Erythroblast (primary cell): ENCODE measurements at regions not wholly inside any gene's neighbourhood (a gene's known extent, or its start where the extent isn't known, plus 50 kb on each side); places are given as distances from the start of the nearest gene placed in this dataset.

ENCODE experiments used
- DNase-seq, 2 experiments: peaks; one replicate each; lab custom pipeline; 2025; lab: John Stamatoyannopoulos, UW
- GATA1 ChIP-seq: IDR thresholded peaks from 2 replicates; pipeline ENCODE4 v1.6.1; 2011; ENCODE audit warnings: low read depth, mild to moderate bottlenecking, control low read depth, low read length, moderate library complexity
- POLR2A ChIP-seq: IDR thresholded peaks from 2 replicates; pipeline ENCODE4 v1.6.1; 2011; ENCODE audit warnings: mild to moderate bottlenecking, low read length

DNA sequence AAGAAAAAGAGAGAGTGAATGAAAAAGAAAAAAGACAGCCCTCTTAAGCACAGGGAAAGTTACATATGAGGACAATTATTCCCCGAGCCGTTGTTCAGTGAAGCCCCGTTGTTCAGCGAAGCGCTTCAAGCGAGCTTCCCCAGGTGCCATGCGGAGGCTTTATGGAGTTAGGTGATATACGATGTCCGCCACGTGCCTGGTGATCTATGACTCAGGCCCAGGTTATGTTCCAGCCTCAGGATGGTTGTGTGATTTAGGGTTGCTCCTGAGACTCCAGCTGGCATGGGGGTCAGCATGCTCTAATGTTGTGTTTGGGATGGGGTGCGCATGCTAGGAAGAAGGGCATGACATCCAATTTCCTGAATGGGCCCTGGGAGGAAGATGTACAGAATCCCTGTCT, 365.6 kb downstream of the CDK5RAP2 start:
- TF ChIP-seq GATA1 (no peak), POLR2A (no peak)
- no peak for DNase-seq

DNA sequence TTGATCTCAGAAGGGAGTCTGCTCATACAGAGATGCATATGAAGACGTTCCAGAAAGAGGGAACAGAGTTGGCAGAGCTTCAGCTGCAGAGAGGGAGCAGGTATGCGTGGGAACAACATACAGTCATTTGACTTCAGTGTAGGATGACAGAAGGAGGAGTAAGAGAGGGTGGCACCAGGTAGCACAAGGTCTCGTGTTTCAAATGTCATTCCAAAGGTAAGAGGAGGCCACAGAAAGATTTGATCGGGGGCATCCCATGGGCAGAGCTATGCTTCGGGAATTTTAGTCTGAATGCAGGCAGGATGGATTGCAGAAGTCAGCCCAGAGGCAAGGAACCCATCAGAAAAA, 367.1 kb downstream of the CDK5RAP2 start:
- TF ChIP-seq GATA1 (no peak), POLR2A (no peak)
- DNase-seq, result no peak

DNA sequence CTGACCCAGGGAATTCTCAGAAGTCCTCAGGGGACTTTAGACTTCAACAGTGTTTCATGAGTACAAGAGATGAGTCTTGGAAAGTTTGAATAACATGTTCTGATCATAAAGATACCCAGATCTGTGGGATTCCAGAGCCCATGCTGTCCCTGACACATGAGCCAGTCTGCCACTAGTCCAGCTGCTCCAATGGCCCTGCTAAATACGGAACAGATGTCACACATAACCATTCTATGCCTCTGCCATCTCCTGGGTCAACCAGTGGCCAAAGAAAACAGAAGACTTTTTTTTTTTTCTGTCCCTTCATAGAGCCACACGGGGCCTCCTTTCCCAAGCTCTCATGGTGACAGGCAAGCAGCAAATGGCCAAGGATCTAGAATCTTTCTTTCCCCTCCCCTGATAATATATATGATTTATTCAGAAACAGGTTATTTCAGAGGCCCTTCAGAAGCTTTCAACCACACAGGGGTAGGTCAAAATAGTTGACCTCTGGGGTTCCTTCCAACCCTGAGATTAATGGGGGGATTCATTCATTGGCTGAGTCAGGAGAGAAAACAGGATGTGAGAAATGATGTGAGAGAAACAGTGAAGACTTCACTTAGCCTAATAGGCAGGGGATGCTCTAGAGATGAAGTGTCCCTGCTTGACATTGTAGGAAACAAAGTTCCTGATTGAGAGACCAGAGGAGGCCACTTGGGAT, 367.7 kb downstream of the CDK5RAP2 start:
- TF ChIP-seq POLR2A (no peak), GATA1 (no peak)
- no peak for DNase-seq

DNA sequence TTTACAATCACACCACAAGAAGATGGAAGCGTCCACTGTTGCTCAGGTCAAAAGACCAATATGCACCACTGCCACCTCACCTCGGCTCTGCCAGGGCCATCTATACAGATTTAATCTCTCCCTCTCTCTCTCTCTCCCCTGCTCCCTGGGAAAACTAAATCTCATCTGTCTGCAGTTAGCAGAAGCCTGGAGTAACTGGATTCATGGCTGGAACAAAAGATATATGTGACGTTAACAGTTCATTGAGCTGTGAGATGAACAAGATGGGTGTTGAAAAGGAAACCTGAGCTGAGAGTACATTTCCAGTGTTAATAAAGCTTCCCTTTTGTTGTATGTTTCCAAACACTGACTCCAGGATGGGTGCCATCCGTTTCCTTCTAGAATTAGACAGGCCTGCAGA, 369.7 kb downstream of the CDK5RAP2 start:
- TF ChIP-seq GATA1 (no peak), POLR2A (no peak)
- DNase-seq, result no peak

DNA sequence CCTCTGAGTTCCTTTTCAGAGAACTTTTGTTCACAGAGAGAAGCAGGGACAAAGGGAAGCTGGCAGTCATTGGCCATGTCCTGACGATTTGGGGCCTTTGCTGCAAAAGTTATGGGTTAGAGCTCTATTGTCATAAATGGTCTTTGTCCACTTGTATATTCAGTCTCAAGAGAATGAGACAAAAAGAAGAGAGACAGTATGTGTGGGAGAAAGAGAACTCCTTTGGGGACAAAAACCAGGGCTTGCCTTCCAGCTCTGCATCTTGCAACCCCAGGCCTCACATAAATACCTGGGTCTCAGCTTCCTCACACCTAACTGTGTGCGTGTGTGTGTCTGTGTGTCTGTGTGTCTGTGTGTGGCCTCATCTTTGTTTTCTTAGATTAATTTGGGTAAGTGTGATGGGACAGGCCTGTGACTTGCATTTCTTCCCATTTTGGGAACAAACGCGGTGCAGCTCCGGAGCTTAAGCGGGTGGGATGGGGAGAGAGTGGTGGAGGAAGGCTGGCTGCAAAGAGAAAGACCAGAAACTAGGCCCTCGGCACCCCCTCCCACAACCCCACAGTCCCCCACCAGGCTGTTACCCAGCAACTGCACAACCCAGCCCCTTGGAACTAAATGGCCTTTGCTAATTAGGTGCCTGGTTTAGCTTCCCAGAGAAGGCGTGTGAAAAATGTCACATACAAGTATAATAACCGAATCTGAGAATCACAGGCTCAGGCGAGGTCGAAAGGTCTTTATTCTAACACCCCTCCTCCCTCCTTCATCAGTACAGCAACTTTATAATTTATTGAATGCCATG, 376.9 kb downstream of the CDK5RAP2 start:
- no peak for DNase-seq
- TF ChIP-seq POLR2A, result no peak
- TF ChIP-seq GATA1, result no peak

DNA sequence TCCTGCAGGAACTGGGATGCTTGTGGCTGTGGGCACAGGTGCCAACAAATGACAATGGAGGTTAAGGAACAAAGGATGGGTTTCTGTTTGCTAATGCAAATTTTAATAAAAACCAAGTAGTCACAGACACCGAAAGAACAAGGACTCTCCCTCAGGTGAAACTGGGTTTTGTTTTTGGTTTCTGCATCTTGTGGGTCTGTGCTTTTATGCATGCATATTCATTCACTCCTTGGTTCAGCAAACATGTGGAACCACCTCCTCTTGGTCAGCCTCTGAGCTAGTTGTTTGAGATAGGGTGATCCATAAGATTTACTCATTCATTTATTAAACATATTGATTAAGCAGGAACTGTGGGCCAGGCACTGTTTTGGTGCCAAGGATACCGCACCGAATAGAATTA, 381.9 kb downstream of the CDK5RAP2 start:
- TF ChIP-seq GATA1 (no peak), POLR2A (no peak)
- no peak for DNase-seq

DNA sequence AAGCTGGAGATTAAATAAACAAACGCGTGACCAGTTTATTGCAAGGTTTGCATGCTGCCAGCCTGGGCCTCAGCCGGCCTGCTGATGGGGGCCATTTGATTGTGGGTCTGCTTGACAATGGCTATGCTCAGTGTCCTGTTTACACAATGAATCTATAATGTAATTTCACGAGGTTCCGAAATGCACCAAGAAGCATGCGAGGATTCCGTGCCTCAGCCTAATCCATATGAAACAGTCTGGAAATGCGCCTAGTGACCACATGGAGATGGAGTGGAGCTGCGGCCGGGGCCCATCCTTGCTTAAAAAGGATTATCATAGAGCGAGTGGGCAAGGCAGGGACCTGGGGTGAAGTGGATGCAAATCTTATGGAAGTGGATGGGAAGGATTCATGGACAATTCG, 382.4 kb downstream of the CDK5RAP2 start:
- no peak for DNase-seq
- TF ChIP-seq POLR2A (no peak), GATA1 (no peak)

DNA sequence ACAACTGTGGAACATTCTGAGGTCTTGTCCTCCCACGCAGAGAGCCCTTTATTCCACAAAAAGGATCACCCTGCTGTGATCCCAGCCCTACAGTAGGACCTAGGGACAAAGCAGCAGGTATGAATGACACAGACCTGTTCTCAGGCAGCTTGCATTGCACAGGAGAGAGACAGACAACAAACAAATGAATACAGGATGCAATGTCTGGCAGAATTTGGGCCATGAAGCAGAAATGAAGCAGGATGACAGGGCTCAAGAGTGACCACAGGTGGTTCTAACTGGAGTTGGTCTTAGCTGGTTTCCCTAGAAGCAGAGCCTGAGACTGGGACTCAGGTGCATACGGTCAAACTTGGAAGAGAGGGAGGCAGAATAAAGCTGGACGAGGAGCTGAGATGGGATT, 388.8 kb downstream of the CDK5RAP2 start:
- no peak for TF ChIP-seq POLR2A
- DNase-seq, result no peak

DNA sequence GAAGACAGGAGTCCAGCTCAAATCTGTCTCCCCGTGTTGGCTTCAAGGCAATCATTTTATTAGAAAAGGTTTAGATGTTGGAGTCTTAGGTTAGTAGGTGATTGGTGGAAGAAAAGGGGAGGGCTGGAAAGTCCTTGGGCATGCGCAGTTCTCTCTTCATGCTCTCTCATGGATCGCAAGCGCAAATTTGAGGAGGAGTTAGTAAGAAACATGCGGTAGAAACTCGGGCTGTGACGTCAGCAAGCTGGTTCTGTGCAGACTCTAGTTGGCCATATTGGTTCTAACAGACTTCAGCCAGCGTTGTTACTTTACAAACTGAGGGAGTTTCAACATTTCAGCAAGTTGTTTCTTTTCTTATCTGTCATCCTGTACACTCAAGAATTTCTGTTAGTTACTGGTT, 392.2 kb downstream of the CDK5RAP2 start:
- no peak for TF ChIP-seq GATA1
- TF ChIP-seq POLR2A, result no peak
- DNase-seq, result no peak

DNA sequence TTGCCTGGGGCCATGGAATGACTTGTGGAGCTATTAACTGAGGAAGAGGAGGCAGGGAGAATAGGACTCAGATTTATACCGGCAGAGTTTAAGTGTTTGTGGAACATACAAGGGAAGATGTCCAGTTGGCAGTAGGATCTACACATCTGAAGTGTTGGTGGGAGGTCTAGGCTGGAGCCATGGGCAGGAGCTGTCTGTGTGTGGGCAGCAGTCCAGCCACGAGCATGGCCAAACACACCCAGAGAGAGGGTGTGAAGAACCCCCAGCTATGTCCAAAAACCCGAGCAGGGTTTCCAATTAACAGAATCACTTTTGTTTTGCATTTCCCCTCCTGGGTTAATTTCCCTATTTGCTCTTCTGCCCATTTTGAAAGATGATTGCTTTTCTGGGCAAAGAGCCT, 393.7 kb downstream of the CDK5RAP2 start:
- no peak for DNase-seq
- TF ChIP-seq GATA1, result no peak
- no peak for TF ChIP-seq POLR2A

DNA sequence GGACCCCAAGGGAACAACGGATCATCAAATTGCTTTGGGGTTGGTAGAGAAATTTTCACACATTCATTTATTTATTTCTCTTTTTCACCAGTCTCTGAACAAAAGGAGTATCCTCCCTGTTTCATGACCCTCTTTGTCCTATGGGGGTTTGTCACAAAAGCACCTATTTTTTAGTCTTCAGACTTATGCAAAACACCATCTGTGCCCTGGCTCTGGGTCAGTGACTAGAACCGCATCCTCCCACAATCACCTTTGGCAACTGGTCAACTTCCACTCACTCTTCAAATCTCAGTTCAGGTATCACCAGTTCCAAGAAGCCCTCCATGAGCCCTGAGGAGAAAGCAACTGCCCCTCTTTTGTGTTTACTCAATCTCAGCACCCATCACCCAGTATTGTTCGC, 395.7 kb downstream of the CDK5RAP2 start:
- TF ChIP-seq GATA1, result no peak
- TF ChIP-seq POLR2A, result no peak
- no peak for DNase-seq

DNA sequence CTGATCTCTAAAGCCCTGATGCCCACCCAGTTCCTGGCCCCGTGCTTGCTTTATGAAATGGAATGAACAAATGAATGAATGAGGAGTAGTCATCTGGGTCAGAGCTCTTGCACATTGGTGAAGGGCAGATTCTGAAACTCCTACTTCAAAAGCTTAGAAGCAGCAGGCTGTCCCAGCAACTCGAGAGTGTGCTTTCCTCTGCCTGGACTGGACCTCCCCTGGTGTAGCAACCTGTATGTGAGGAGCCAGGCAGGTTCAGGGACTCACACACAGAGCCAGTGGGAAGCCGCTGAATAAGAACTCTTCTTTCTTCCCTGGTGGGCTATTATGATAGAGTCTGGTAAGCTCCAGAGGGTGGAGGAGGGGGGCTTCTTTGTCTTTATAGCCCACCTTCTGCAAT, 396.4 kb downstream of the CDK5RAP2 start:
- TF ChIP-seq POLR2A, result no peak
- no peak for TF ChIP-seq GATA1
- DNase-seq, result no peak

DNA sequence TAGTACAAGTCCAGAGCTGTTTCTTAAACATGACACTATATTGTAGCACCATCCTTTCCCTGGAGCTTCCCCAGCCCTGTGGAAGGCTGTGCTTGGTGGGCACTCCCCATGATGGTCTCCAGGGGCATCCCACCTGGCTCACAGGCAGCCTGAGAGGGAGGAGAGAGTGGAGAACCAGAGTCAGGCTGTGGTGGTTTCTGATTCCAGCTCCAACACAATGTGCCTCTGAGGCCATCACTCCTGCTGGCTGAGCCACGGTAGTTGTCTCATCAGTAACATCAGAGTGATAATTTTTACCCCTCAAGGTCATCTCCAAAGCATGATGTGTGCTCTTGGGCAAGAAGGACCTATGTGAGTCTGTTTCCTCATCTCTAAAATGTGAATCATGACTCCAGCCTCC, 398.0 kb downstream of the CDK5RAP2 start:
- DNase-seq, result no peak
- TF ChIP-seq GATA1, result no peak
- no peak for TF ChIP-seq POLR2A

DNA sequence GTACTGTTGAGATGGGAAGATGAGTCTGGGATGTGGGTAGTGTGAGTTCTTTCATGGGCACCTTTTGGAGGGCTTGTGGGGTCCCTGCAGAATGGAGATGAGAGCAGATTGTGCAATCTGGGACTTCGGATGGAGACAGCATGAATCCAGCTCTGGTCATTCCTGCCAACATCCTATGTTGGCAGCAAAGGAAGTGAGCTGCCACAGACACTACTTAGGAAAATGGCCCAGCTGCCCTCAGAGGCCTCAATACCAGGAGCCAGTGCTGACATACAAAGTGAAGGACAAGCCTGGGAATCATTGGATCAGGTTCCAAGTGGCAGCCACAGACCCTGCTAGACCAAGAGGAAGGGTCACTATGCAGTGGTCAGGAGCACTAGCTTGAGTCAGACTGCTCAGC, 402.8 kb downstream of the CDK5RAP2 start:
- TF ChIP-seq GATA1 (no peak), POLR2A (no peak)
- no peak for DNase-seq

DNA sequence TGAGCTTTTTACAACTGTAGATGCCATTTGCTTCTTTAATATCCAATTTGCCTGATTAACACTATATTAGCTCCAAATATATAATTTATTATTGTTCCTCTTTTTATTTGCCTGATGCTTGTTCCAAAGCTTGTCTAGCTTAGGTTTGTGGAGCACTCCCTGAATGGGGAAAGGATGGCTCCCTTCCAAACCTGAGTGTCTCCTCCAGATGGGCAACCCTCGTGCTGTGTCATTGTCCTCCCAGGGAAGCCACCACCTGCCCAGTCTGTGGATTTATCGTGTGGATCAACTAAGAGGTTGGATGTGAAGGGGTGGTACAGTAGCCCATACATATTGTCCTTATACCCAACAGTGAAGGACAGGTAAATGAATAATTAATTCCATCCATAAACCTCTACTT, 404.9 kb downstream of the CDK5RAP2 start:
- DNase-seq, result no peak
- TF ChIP-seq GATA1, result no peak
- no peak for TF ChIP-seq POLR2A
